Smooth muscle cell (in vitro differentiated cells): ENCODE measurements at regions not wholly inside any gene's neighbourhood (a gene's known extent, or its start where the extent isn't known, plus 50 kb on each side); places are given as distances from the start of the nearest gene placed in this dataset.

Experiments used
- DNase-seq: peaks from one replicate; lab custom pipeline; 2025; ENCODE audit not compliant: unreplicated experiment; lab: John Stamatoyannopoulos, UW
- H2AFZ ChIP-seq: fragments of 200-600 bp; sonication (generic); 2 replicates; pipeline ENCODE4 v1.6.0; 2016; ENCODE audit warnings: antibody characterized with exemption, low read depth, mild to moderate bottlenecking
- H3F3A ChIP-seq: fragments of 200-600 bp; sonication (generic); 2 replicates; pipeline ENCODE4 v1.6.0; 2017; ENCODE audit warnings: antibody characterized with exemption, low read depth
- H3K27ac ChIP-seq: fragments of 200-600 bp; sonication (generic); 2 replicates; pipeline ENCODE4 v1.5.1; 2016; ENCODE audit warnings: low read depth, mild to moderate bottlenecking
- H3K27me3 ChIP-seq: fragments of 200-600 bp; sonication (generic); 2 replicates; pipeline ENCODE4 v1.6.1; 2016; ENCODE audit warnings: low read depth, mild to moderate bottlenecking
- H3K36me3 ChIP-seq: fragments of 200-600 bp; sonication (generic); 2 replicates; pipeline ENCODE4 v1.5.1; 2016; ENCODE audit warnings: low read depth
- H3K4me1 ChIP-seq: fragments of 200-600 bp; sonication (generic); 2 replicates; pipeline ENCODE4 v1.5.1; 2016; ENCODE audit warnings: low read depth
- H3K4me2 ChIP-seq: fragments of 200-600 bp; sonication (generic); 2 replicates; pipeline ENCODE4 v1.6.0; 2016; ENCODE audit warnings: mild to moderate bottlenecking
- H3K4me3 ChIP-seq: fragments of 200-600 bp; sonication (generic); 2 replicates; pipeline ENCODE4 v1.5.1; 2016; ENCODE audit warnings: mild to moderate bottlenecking
- H3K79me2 ChIP-seq: fragments of 200-600 bp; sonication (generic); 2 replicates; pipeline ENCODE4 v1.6.0; 2016; ENCODE audit warnings: low read depth, mild to moderate bottlenecking
- H3K9ac ChIP-seq: fragments of 200-600 bp; sonication (generic); 2 replicates; pipeline ENCODE4 v1.6.0; 2016; ENCODE audit warnings: low read depth
- H3K9me3 ChIP-seq: fragments of 200-600 bp; sonication (generic); replicated peaks from 2 replicates; pipeline ENCODE4 v1.5.1; 2016; ENCODE audit warnings: low read depth
- H4K20me1 ChIP-seq: fragments of 200-600 bp; sonication (generic); 2 replicates; pipeline ENCODE4 v1.6.0; 2016; ENCODE audit warnings: low read depth
- CTCF ChIP-seq: fragments of 200-600 bp; sonication (generic); IDR thresholded peaks from 2 replicates; pipeline ENCODE4 v1.5.1; 2017; ENCODE audit warnings: borderline replicate concordance, mild to moderate bottlenecking, antibody characterized with exemption; ENCODE audit not compliant: insufficient read depth, poor library complexity, severe bottlenecking
- WGBS: methylation state at CpG from one replicate; pipeline ENCODE4 v1.1.7; 2016; ENCODE audit warnings: low lambda C conversion rate; 5-methylcytosine and 5-hydroxymethylcytosine counted together

GRCh38 chr13:88676016-88676415 lies 1004.8 kb downstream of the SLITRK5 start:
- Histone ChIP-seq H4K20me1 (no peaks in the 10 kb centered on the region), H3K4me2 (no peak overlapping the region), H3K9me3 (no peaks in the 10 kb centered on the region), H3F3A (no peaks in the 10 kb centered on the region), H3K9ac (no peak overlapping the region), H3K27me3 (no peaks in the 10 kb centered on the region), H3K4me3 (no peak overlapping the region), H3K4me1 (no peaks in the 10 kb centered on the region), H2AFZ (no peak overlapping the region), H3K27ac (no peak overlapping the region), H3K79me2 (no peaks in the 10 kb centered on the region), H3K36me3 (no peaks in the 10 kb centered on the region)
- no peak for DNase-seq
- TF ChIP-seq CTCF, result no peak

DNA sequence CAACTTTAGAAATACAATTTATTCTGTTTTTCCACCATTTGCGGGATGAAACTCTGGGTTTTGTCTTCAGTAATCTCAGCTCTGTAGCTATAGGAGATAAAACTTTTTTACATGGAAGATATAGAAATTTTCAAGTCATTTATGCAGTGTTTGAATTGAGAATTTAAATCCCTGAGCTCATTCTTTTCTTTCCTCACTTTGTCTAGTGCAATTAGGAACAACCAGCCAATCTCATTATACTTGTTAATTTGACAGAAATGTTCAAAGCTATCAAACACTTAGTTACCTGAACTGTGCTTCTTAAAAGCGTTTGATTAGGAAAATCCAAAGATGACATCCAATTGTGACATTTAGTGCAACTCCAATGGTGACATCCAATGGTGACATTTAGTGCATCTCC lies 1014.3 kb downstream of the SLITRK5 start:
- DNase-seq, result no peak
- TF ChIP-seq CTCF, result no peak

GRCh38 chr13:88701551-88701950 lies 1030.4 kb downstream of the SLITRK5 start:
- Histone ChIP-seq H3K27me3 (no peaks in the 10 kb centered on the region), H3K79me2 (no peaks in the 10 kb centered on the region), H4K20me1 (no peaks in the 10 kb centered on the region), H3K4me1 (no peaks in the 10 kb centered on the region), H3K36me3 (no peaks in the 10 kb centered on the region), H3K9ac (no peak overlapping the region), H3K27ac (no peak overlapping the region), H2AFZ (no peak overlapping the region), H3K4me3 (no peak overlapping the region), H3F3A (peaks cover 4% of the 10 kb centered on the region), H3K9me3 (no peaks in the 10 kb centered on the region), H3K4me2 (no peak overlapping the region)
- no peak for TF ChIP-seq CTCF
- DNase-seq, result no peak

More for the DNA sequence above, 1014.3 kb downstream of the SLITRK5 start:
- H3K9ac ChIP-seq, result no peak overlapping the region
- H2AFZ ChIP-seq, result no peak overlapping the region
- H3K9me3 ChIP-seq, result no peaks in the 10 kb centered on the region
- no peak overlapping the region for H3K4me2 ChIP-seq
- no peak overlapping the region for H3K4me3 ChIP-seq
- no peaks in the 10 kb centered on the region for H3K79me2 ChIP-seq
- H3K4me1 ChIP-seq, result no peaks in the 10 kb centered on the region
- WGBS, result 90% methylated on average over 2 of the region's 2 CpGs
- no peaks in the 10 kb centered on the region for H4K20me1 ChIP-seq
- no peaks in the 10 kb centered on the region for H3F3A ChIP-seq
- no peak overlapping the region for H3K27ac ChIP-seq
- no peaks in the 10 kb centered on the region for H3K36me3 ChIP-seq
- H3K27me3 ChIP-seq, result no peaks in the 10 kb centered on the region

- no peak overlapping the region for H3K9ac ChIP-seq
- no peaks in the 10 kb centered on the region for H3K79me2 ChIP-seq
- H3K27ac ChIP-seq, result no peak overlapping the region
- peak overlapping the region; percentile 96 for H2AFZ ChIP-seq
- WGBS, result 17% methylated on average over 7 of the region's 7 CpGs
- no peaks in the 10 kb centered on the region for H3K9me3 ChIP-seq
- no peak for TF ChIP-seq CTCF
- no peaks in the 10 kb centered on the region for H4K20me1 ChIP-seq
- no peaks in the 10 kb centered on the region for H3K4me1 ChIP-seq
- H3K4me2 ChIP-seq, result peak overlapping the region; percentile 89
- H3K27me3 ChIP-seq, result no peaks in the 10 kb centered on the region
- H3F3A ChIP-seq, result peaks cover 4% of the 10 kb centered on the region
- no peak for DNase-seq
- H3K36me3 ChIP-seq, result no peaks in the 10 kb centered on the region
- peak overlapping the region; percentile 51 for H3K4me3 ChIP-seq
These were observed 1033.6 kb downstream of the SLITRK5 start for GRCh38 chr13:88704600-88705275.
